AG04449 (cell line): ENCODE measurements at regions not wholly inside any gene's neighbourhood (a gene's known extent, or its start where the extent isn't known, plus 50 kb on each side); places are given as distances from the start of the nearest gene placed in this dataset.

Experiments
- CTCF ChIA-PET: fragments of 350-600 bp; formaldehyde crosslinking; extraction: SDS; loops from one replicate; lab custom pipeline; 2021; ENCODE audit warnings: antibody characterized with exemption; lab: Yijun Ruan, JAX
- POLR2A ChIA-PET: fragments of 400-600, 350-600 bp; formaldehyde crosslinking; extraction: SDS; loops from one replicate; lab custom pipeline; 2020; ENCODE audit warnings: antibody characterized with exemption, inconsistent platforms; lab: Yijun Ruan, JAX
- DNase-seq: peaks from one replicate; pipeline ENCODE4 v3.0.0-alpha.2; 2010; ENCODE audit warnings: low read depth, low spot score
- H3K4me3 ChIP-seq: 2 replicates; pipeline ENCODE4 v1.5.1; 2011; ENCODE audit warnings: low read depth, mild to moderate bottlenecking, control low read depth, low read length
- CTCF ChIP-seq: IDR thresholded peaks from one replicate; pipeline ENCODE4 v1.5.1; 2011; ENCODE audit warnings: mild to moderate bottlenecking, moderate library complexity, low read length, control low read depth, inconsistent platforms; ENCODE audit not compliant: insufficient read depth; ENCODE audit errors: missing control alignments

DNA sequence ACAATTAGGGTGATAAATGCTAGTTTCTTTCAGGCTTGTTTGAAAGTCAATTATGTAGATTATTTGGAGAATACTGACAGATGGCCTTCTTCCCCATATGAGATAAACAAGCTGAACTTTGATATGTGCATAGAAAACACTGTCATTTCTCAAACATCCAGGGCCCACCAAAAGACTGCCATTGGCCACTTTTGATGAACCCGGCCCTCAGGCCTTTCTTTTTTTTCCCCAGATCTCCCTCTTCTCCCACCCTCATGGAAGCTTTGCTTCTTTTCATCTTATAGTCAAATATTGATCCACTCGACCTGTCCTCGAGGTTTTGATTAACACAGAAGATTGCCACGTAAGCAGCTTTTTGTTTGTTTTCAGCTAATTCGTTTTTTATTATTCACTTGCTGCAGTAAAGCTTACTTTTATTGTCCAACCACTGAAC, 377.4 kb downstream of the SMARCA1 start:
- CTCF ChIA-PET, result no interaction called here
- no peak for DNase-seq
- TF ChIP-seq CTCF, result no peak
- POLR2A ChIA-PET, result no interaction called here
- no peak overlapping the region for H3K4me3 ChIP-seq

GRCh38 chrX:129145385-129145784, 377.9 kb downstream of the SMARCA1 start:
- ChIA-PET POLR2A (no interaction called here), CTCF (no interaction called here)
- no peak for TF ChIP-seq CTCF
- DNase-seq, result no peak
- no peak overlapping the region for H3K4me3 ChIP-seq

GRCh38 chrX:129144172-129145038, 378.9 kb downstream of the SMARCA1 start:
- ChIA-PET CTCF (no interaction called here), POLR2A (no interaction called here)
- TF ChIP-seq CTCF, result no peak
- no peak overlapping the region for H3K4me3 ChIP-seq
- no peak for DNase-seq

DNA sequence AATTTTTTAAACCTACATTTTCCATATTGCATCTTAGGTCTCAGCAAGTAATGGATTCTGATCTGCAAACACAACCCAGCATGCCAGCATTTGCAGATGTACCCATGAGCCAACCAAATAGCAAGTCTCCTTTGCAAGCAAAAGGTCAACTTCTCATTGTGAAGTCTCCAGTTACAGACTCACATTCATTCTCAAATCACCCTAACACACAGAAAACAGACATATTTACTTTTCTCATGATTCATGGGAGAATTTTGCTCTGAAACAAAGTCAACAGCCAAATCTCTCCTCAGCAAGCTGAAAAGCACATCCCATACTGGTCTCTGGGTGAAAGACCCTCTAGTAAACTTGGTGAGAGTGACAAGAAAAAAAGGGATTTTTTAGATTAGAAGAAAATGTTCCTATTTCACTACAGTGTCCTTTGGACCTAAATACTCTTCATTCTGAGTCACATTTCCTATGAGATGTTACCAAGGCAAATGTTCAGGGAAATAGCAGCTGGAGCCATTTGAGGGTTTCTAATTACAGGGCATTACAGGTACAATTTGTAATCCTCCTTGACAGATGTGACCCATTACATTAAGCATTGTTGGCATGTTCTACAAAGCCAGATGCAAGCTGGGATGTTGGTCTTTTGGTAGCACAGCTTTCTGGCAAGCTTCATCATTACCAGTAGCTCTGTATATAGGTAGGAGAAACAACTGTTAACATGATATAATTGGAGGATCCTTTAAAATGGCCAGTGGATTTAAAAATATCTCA, 383.3 kb downstream of the SMARCA1 start:
- DNase-seq, result no peak
- TF ChIP-seq CTCF, result no peak
- H3K4me3 ChIP-seq, result no peak overlapping the region
- POLR2A ChIA-PET, result no interaction called here
- CTCF ChIA-PET, result no interaction called here

DNA sequence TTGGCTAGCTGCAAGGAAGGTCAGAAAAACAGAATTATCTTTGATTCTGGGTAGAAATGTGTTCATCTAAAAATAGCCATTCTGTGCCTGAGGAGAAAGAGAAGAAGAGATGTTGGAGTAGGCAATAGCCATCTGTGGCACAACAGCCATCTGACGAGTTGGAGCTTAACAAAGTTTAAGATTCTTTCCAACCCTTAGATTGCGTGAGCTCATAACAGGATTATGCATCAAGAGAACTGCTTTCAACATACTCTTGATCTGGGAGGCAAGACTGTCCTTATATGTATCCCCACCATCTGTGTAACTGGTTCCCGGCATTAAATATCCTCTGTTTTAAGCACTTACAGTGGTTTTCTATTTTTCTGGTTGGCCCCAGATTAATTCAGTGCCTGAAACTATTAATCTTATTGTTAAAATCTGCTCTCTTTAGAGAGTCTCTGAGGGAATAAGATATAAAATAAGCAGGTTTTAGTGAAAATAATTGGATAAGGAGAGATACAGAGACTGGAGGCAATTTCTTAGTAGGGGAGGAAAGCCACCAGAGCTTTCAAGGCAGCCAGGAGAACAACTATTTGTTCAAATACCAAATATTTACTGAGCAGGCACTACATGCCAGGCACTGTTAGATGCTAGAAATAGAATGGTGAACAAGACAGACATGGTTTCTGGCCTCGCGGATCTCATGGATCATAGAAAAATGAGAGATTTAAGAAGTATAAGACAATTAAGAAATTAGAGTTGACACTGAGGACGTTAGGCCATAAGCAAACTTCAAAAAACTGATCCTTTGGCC, 398.0 kb downstream of the SMARCA1 start:
- CTCF ChIA-PET, result no interaction called here
- DNase-seq, result no peak
- no peak for TF ChIP-seq CTCF
- POLR2A ChIA-PET, result no interaction called here
- H3K4me3 ChIP-seq, result no peak overlapping the region
